GM23248 (cell line): ENCODE measurements at regions not wholly inside any gene's neighbourhood (a gene's known extent, or its start where the extent isn't known, plus 50 kb on each side); places are given as distances from the start of the nearest gene placed in this dataset.

Experiments used
- EZH2 ChIP-seq: fragments of 200-600 bp; sonication (generic); IDR thresholded peaks from 2 replicates; pipeline ENCODE4 v1.6.1; 2018; ENCODE audit warnings: antibody characterized with exemption, mild to moderate bottlenecking; ENCODE audit not compliant: insufficient read depth, poor library complexity, severe bottlenecking
- EZH2phosphoT487 ChIP-seq: fragments of 200-600 bp; sonication (generic); IDR thresholded peaks from 2 replicates; pipeline ENCODE4 v1.6.1; 2018; ENCODE audit warnings: antibody characterized with exemption, moderate library complexity, mild to moderate bottlenecking, low read depth; ENCODE audit not compliant: insufficient read depth

- no peak for TF ChIP-seq EZH2phosphoT487
- TF ChIP-seq EZH2, result no peak
Measured at GRCh38 chr2:225223301-225223700, 176.2 kb upstream of the NYAP2 start.
